HUES48 (cell line): ENCODE measurements at regions not wholly inside any gene's neighbourhood (a gene's known extent, or its start where the extent isn't known, plus 50 kb on each side); places are given as distances from the start of the nearest gene placed in this dataset.
"Not testable (repeated sequence)": the region's sequence is repeated elsewhere in the genome, so short reads cannot be mapped to it uniquely, and the experiment has no call there.

Experiments
- H3K27ac ChIP-seq: one replicate; pipeline ENCODE4 v1.7.0; 2013; ENCODE audit warnings: low read depth, low read length, inconsistent platforms
- H3K27me3 ChIP-seq: 2 replicates; pipeline ENCODE4 v1.6.1; 2013; ENCODE audit warnings: mild to moderate bottlenecking, low read length; ENCODE audit not compliant: control insufficient read depth, insufficient read depth
- H3K36me3 ChIP-seq: 2 replicates; pipeline ENCODE4 v1.6.1; 2013; ENCODE audit warnings: low read length; ENCODE audit not compliant: control insufficient read depth, insufficient read depth
- H3K4me1 ChIP-seq: 2 replicates; pipeline ENCODE4 v1.6.1; 2013; ENCODE audit warnings: mild to moderate bottlenecking, low read length; ENCODE audit not compliant: control insufficient read depth, insufficient read depth
- H3K4me3 ChIP-seq: 2 replicates; pipeline ENCODE4 v1.5.1; 2013; ENCODE audit warnings: mild to moderate bottlenecking, low read depth, low read length
- H3K9ac ChIP-seq: 2 replicates; pipeline ENCODE4 v1.6.1; 2013; ENCODE audit warnings: mild to moderate bottlenecking, low read depth, low read length, moderate library complexity
- H3K9me3 ChIP-seq: 2 replicates; pipeline ENCODE4 v1.6.1; 2013; ENCODE audit warnings: low read length; ENCODE audit not compliant: control insufficient read depth, insufficient read depth

DNA sequence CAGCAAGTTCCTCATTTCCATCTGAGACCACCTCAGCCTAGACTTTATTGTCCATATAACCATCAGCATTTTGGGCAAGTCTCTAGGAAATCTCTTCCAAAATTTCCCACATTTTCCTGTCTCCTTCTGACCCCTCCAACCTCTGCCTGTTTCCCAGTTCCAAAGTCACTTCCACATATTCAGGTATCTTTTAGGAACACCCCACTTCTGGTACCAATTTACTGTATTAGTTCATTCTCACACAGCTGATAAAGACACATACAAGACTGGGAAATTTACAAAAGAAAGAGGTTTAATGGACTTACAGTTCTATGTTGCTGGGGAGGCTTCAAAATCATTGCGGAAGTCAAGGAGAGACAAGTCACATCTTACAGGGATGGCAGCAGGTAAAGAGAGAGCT is 103.6 kb downstream of the ART5 start:
- not testable (repeated sequence) for H3K27ac ChIP-seq, H3K4me1 ChIP-seq, H3K9ac ChIP-seq, H3K36me3 ChIP-seq, H3K9me3 ChIP-seq, H3K27me3 ChIP-seq, H3K4me3 ChIP-seq

DNA sequence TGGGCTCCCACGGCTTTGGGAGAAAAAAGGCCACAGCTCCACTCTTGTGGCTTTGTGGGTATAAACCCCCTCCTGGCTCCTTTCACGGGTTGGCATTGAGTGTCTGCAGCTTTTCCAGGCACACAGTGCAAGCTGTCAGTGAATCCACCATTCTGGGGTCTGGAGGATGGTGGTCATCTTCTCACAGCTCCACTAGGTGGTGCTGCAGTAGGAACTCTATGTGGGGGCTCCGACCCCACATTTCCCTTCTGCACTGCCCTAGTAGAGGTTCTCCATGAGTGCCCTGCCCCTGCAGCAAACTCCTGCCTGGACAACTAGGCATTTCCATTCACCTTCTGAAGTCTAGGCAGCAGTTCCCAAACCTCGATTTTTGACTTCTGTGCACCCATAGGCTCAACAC is 104.5 kb downstream of the ART5 start:
- H3K4me1 ChIP-seq, H3K9me3 ChIP-seq, H3K4me3 ChIP-seq, H3K9ac ChIP-seq, H3K27me3 ChIP-seq, H3K27ac ChIP-seq, H3K36me3 ChIP-seq: not testable (repeated sequence)

DNA sequence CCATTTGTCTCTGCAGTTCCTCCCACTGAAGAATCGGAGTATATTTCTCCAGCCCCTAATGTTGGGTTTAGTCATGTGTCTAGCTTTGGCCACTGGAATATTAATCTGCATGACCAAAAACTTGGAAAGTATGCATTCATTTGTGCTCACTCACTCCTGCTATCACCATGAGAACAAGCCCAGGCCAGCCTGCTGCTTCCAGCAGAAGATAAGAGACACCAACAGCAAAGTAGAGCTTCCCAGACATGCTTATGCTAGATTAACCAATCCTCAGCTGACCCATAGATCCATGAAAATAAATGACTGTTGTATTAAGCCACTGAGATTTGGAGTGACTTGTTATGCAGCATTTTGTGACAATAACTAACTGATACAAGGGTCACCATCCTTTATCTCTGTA is 108.8 kb downstream of the ART5 start:
- not testable (repeated sequence) for H3K9ac ChIP-seq, H3K36me3 ChIP-seq, H3K27me3 ChIP-seq, H3K4me3 ChIP-seq, H3K9me3 ChIP-seq, H3K27ac ChIP-seq, H3K4me1 ChIP-seq

DNA sequence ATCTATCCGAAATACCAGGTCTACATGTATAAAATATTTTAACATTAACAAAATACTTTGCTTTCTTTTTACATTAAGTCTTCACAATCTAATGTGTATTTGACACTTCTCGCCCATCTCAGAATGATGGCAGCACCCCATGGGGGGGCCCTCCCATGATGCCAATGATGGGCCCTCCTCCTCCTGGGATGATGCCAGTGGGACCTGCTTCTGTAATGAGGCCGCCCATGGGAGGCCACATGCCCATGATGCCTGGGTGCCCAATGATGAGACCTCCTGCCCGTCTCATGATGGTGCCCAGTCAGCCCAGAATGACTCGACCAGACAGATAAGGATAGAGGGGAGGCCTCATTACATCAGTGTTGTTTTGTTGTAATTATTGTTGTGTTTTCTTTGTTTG is 110.5 kb downstream of the ART5 start:
- H3K4me3 ChIP-seq, H3K27me3 ChIP-seq, H3K27ac ChIP-seq, H3K4me1 ChIP-seq, H3K36me3 ChIP-seq, H3K9me3 ChIP-seq, H3K9ac ChIP-seq: not testable (repeated sequence)

DNA sequence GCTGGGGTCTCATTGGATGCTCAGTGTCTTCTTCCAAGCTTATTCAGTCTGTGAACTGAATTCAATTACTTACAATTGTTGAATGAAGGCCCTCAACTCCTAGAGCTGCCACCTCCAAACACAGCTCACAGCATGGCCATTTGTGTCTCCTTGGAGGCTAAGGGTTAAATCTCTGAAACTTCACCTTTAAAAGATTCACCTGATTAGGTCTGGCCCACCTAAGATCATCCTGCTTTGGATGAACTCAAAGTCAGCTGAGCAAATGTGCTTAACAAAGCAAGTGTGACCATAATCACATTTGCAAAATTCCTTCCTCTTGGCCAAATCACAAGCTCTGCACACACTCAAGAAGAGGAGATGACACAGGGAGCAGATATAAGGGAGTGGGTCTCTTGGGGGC is 118.2 kb downstream of the ART5 start:
- not testable (repeated sequence) for H3K4me1 ChIP-seq, H3K9me3 ChIP-seq, H3K36me3 ChIP-seq, H3K9ac ChIP-seq, H3K27ac ChIP-seq, H3K4me3 ChIP-seq, H3K27me3 ChIP-seq

DNA sequence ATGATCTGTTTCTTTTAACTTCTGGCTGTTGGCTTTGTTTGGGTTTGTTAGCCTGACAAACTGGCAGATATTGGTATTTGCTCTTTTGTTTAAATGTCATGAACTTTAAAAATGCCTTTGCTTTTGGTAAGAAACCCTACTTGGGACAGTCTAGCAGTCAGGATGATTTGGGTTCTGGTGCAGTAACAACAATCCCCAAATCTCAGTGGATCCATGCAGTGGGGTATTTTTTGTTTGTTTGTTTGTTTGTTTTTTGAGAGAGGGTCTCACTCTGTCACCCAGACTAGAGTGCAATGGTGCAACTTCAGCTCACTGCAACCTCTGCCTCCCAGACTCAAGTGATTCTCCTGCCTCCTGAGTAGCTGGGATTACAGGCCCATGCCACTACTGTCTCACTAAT is 120.9 kb downstream of the ART5 start:
- not testable (repeated sequence) for H3K36me3 ChIP-seq, H3K27ac ChIP-seq, H3K4me3 ChIP-seq, H3K9ac ChIP-seq, H3K27me3 ChIP-seq, H3K4me1 ChIP-seq, H3K9me3 ChIP-seq

DNA sequence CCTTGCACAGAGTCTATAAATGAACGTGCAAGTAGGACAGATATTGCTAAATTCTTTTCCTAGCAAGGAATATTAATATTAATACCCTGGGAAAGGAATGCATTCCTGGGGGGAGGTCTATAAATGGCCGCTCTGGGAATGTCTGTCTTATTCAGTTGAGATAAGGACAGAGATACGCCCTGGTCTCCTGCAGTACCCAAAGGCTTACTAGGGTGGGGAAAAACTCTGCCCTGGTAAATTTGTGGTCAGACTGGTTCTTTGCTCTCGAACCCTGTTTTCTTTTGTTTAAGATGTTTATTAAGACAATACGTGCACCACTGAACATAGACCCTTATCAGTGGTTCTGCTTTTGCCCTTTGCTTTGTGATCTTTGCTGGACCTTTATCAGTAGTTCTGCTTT is 122.0 kb downstream of the ART5 start:
- not testable (repeated sequence) for H3K9me3 ChIP-seq, H3K36me3 ChIP-seq, H3K9ac ChIP-seq, H3K27ac ChIP-seq, H3K4me1 ChIP-seq, H3K27me3 ChIP-seq, H3K4me3 ChIP-seq

DNA sequence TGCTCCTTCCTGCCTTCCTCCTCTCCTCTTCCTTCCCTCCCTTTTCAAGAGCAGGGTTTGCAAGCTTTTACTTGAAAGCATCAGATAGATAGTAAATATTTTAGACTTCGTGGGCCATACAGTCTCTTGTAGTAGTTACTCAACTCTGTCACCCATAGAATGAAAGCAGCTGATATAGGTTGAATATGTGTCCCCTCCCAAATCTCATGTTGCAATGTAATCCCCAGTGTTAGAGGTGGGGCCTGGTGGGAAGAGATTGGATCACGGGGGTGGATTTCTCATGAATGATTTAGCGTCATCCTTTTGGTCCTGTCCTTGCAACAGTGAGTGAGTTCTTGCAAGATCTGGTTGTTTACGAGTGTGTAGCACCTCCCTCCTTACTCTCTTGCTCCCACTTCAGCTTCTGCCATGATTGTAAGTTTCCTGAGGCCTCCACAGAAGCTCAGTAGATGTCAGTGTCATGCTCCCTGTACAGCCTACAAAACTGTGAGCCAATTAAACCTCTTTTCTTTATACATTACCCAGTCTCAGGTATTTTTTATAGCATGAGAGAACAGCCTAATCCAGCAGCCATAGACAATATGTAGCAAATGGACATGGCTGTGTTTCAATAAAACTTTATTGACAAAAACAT is 124.7 kb downstream of the ART5 start:
- H3K27ac ChIP-seq, H3K27me3 ChIP-seq, H3K9me3 ChIP-seq, H3K36me3 ChIP-seq, H3K9ac ChIP-seq, H3K4me1 ChIP-seq, H3K4me3 ChIP-seq: not testable (repeated sequence)

DNA sequence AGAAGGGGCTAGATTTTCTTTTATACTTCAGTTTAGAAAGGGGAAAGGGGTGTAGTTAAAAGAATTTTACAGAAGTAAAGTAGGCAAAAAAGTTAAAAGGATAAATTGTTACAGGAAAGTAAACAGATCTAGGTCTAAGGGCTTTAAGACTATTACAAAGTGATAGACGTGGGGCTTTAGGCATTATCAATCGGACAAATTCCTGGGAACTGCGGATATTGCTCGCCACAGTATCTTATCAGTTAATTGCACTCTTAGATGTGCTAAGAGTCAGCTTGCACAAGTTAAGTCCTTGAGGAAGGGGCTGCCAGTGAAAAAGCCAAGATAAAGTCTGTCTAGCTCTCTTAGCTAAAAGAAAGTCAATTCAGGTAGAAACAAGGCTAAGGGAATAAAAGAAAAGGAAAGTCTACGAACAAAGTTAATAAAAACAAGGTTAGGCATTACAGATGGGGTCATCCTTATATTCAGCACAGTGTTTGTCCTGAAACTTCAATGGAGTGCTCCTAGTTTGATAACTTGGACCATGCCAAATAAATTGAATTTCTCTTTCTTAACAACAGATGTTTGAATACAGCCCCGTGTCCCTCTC is 125.4 kb downstream of the ART5 start:
- H3K4me1 ChIP-seq, H3K9ac ChIP-seq, H3K27me3 ChIP-seq, H3K27ac ChIP-seq, H3K4me3 ChIP-seq, H3K9me3 ChIP-seq, H3K36me3 ChIP-seq: not testable (repeated sequence)

DNA sequence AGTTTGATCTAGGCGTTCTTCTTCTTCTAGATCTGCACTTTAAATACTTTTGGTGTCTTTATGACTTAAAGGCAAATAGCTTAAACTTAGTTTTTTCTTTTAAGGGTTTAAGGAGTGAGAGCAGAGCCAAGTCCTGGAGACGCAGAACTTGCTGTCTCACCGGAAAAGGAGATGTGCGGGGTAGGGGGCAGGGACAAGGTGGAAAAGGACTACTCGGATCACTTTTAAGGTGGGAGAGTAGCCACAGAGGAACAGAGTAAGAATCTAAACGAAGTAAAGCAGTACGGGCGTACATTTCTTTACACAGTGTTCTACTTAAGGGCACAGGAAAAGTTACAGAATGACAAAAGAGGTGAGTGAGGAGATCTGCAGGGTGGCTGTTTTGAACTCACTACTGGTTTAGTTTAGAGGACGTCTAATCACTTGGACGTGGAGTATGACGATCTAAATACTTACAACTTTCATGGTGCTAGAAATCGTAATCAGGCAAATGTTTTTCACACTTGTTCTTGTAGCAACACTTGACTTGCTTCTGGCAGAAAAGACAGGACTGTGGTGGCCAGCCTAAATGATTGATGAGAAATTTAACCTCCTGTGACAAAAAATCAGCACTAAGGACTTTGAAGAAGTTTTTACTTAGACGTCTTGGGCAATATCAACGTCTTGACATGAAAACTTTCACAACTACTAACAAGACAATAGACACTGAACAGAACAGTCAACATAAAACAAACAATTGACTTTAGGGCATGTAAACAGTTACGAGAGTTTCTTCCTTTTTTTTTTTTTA is 127.0 kb downstream of the ART5 start:
- not testable (repeated sequence) for H3K27me3 ChIP-seq, H3K4me1 ChIP-seq, H3K9me3 ChIP-seq, H3K9ac ChIP-seq, H3K36me3 ChIP-seq, H3K27ac ChIP-seq, H3K4me3 ChIP-seq

DNA sequence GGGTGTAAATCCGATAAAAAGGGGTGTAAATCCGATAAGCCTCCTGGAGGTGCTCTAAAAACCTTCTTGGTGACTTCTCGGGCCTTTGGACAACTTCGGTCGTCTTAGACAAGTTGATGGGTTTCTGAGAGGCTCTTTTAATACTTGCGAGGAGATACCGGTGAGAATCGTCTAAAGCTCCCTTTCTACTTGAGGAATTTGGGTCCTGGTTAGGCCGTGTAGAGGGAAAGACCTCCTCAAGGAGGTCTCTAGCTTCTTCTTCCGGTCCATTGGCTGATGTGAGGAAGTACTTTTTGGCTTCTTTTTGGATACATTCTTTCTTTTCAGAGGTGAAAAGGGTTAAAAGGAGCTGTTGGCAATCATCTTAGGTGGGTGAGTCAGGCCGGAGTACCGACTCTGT is 128.5 kb downstream of the ART5 start:
- H3K36me3 ChIP-seq, H3K4me1 ChIP-seq, H3K9me3 ChIP-seq, H3K9ac ChIP-seq, H3K27me3 ChIP-seq, H3K27ac ChIP-seq, H3K4me3 ChIP-seq: not testable (repeated sequence)
